Large intestine (tissue), 3 donors: ENCODE measurements at regions not wholly inside any gene's neighbourhood (a gene's known extent, or its start where the extent isn't known, plus 50 kb on each side); places are given as distances from the start of the nearest gene placed in this dataset.

Experiments used
- DNase-seq, 2 donors: peaks; one replicate each; pipeline versions ENCODE4 v3.0.0 to v3.0.0-alpha.2; 2013
- H3K27ac ChIP-seq: one replicate; pipeline ENCODE4 v1.5.1; 2013; ENCODE audit warnings: low read length
- H3K27me3 ChIP-seq: 2 replicates; pipeline ENCODE4 v1.6.1; 2013; ENCODE audit warnings: low read length; ENCODE audit not compliant: control insufficient read depth, insufficient read depth
- H3K36me3 ChIP-seq: 2 replicates; pipeline ENCODE4 v1.6.1; 2013; ENCODE audit warnings: low read length; ENCODE audit not compliant: control insufficient read depth, insufficient read depth
- H3K4me1 ChIP-seq: one replicate; pipeline ENCODE4 v1.6.1; 2013; ENCODE audit warnings: low read length; ENCODE audit not compliant: control insufficient read depth, insufficient read depth
- H3K4me3 ChIP-seq: one replicate; pipeline ENCODE4 v1.5.1; 2013; ENCODE audit warnings: low read length
- H3K9me3 ChIP-seq: one replicate; pipeline ENCODE4 v1.6.1; 2013; ENCODE audit warnings: mild to moderate bottlenecking, low read depth, low read length, moderate library complexity; ENCODE audit not compliant: control insufficient read depth
- WGBS: methylation state at CpG from one replicate; pipeline ENCODE4 v1.1.5; 2013; ENCODE audit warnings: low lambda C conversion rate; ENCODE audit not compliant: insufficient coverage; 5-methylcytosine and 5-hydroxymethylcytosine counted together

GRCh38 chrX:45681891-45682290, 481.2 kb upstream of the DIPK2B start:
- no peaks in the 10 kb centered on the region for H3K4me1 ChIP-seq
- no peaks in the 10 kb centered on the region for H3K27me3 ChIP-seq
- H3K9me3 ChIP-seq, result no peaks in the 10 kb centered on the region
- H3K36me3 ChIP-seq, result no peaks in the 10 kb centered on the region
- H3K27ac ChIP-seq, result no peak overlapping the region
- no peak for DNase-seq
- WGBS, result no CpG with 5 or more reads among the region's 1 CpG
- no peak overlapping the region for H3K4me3 ChIP-seq

- Histone ChIP-seq H3K36me3 (no peaks in the 10 kb centered on the region), H3K27ac (no peak overlapping the region), H3K4me1 (no peaks in the 10 kb centered on the region), H3K9me3 (peaks cover 2% of the 10 kb centered on the region), H3K4me3 (no peak overlapping the region), H3K27me3 (no peaks in the 10 kb centered on the region)
- WGBS, result no CpG with 5 or more reads among the region's 5 CpGs
- DNase-seq, result no peak
Observed at GRCh38 chrX:45669715-45670340, 469.2 kb upstream of the DIPK2B start.

- WGBS, result no CpG with 5 or more reads among the region's 6 CpGs
- peaks cover 4% of the 10 kb centered on the region for H3K9me3 ChIP-seq
- no peak overlapping the region for H3K4me3 ChIP-seq
- H3K36me3 ChIP-seq, result no peaks in the 10 kb centered on the region
- no peak for DNase-seq
- no peaks in the 10 kb centered on the region for H3K27me3 ChIP-seq
- H3K4me1 ChIP-seq, result no peaks in the 10 kb centered on the region
- H3K27ac ChIP-seq, result no peak overlapping the region
Observed at GRCh38 chrX:45668686-45669443, 468.2 kb upstream of the DIPK2B start.

GRCh38 chrX:45667666-45668065, 467.0 kb upstream of the DIPK2B start:
- no CpG with 5 or more reads among the region's 1 CpG for WGBS
- no peaks in the 10 kb centered on the region for H3K4me1 ChIP-seq
- H3K9me3 ChIP-seq, result peaks cover 4% of the 10 kb centered on the region
- H3K27ac ChIP-seq, result no peak overlapping the region
- no peak for DNase-seq
- no peak overlapping the region for H3K4me3 ChIP-seq
- H3K27me3 ChIP-seq, result no peaks in the 10 kb centered on the region
- H3K36me3 ChIP-seq, result no peaks in the 10 kb centered on the region

GRCh38 chrX:45664727-45665290, 464.1 kb upstream of the DIPK2B start:
- Histone ChIP-seq H3K27me3 (no peaks in the 10 kb centered on the region), H3K4me1 (no peaks in the 10 kb centered on the region), H3K4me3 (no peak overlapping the region), H3K27ac (no peak overlapping the region), H3K9me3 (peaks cover 4% of the 10 kb centered on the region), H3K36me3 (no peaks in the 10 kb centered on the region)
- no peak for DNase-seq
- no CpG with 5 or more reads among the region's 19 CpGs for WGBS

GRCh38 chrX:45660477-45660876, 459.8 kb upstream of the DIPK2B start:
- no peaks in the 10 kb centered on the region for H3K27me3 ChIP-seq

GRCh38 chrX:45633419-45633818, 432.7 kb upstream of the DIPK2B start:
- Histone ChIP-seq H3K9me3 (no peaks in the 10 kb centered on the region), H3K36me3 (no peaks in the 10 kb centered on the region), H3K4me1 (no peaks in the 10 kb centered on the region), H3K4me3 (no peak overlapping the region), H3K27me3 (no peaks in the 10 kb centered on the region), H3K27ac (no peak overlapping the region)
- WGBS, result no CpG with 5 or more reads among the region's 4 CpGs
- DNase-seq, result no peak

More at GRCh38 chrX:45660477-45660876, 459.8 kb upstream of the DIPK2B start:
- no peaks in the 10 kb centered on the region for H3K36me3 ChIP-seq
- no peak overlapping the region for H3K4me3 ChIP-seq
- H3K9me3 ChIP-seq, result peaks cover 4% of the 10 kb centered on the region
- WGBS, result no CpG with 5 or more reads among the region's 2 CpGs
- H3K27ac ChIP-seq, result no peak overlapping the region
- H3K4me1 ChIP-seq, result no peaks in the 10 kb centered on the region
- DNase-seq, result peak in 1 of 2 donors; percentile 3

GRCh38 chrX:45632506-45632905, 431.8 kb upstream of the DIPK2B start:
- DNase-seq, result no peak
- H3K36me3 ChIP-seq, result no peaks in the 10 kb centered on the region
- no peak overlapping the region for H3K4me3 ChIP-seq
- H3K4me1 ChIP-seq, result no peaks in the 10 kb centered on the region
- H3K27ac ChIP-seq, result no peak overlapping the region
- H3K9me3 ChIP-seq, result no peaks in the 10 kb centered on the region
- no peaks in the 10 kb centered on the region for H3K27me3 ChIP-seq
- no CpG with 5 or more reads among the region's 17 CpGs for WGBS

GRCh38 chrX:45630078-45630477, 429.4 kb upstream of the DIPK2B start:
- no peak for DNase-seq
- Histone ChIP-seq H3K27me3 (no peaks in the 10 kb centered on the region), H3K9me3 (no peaks in the 10 kb centered on the region), H3K4me1 (no peaks in the 10 kb centered on the region), H3K36me3 (no peaks in the 10 kb centered on the region), H3K27ac (no peak overlapping the region), H3K4me3 (no peak overlapping the region)
- WGBS, result no CpG with 5 or more reads among the region's 1 CpG

GRCh38 chrX:45628041-45628440, 427.4 kb upstream of the DIPK2B start:
- no peak overlapping the region for H3K27ac ChIP-seq
- H3K4me3 ChIP-seq, result no peak overlapping the region
- WGBS, result no CpG with 5 or more reads among the region's 1 CpG
- H3K4me1 ChIP-seq, result no peaks in the 10 kb centered on the region
- H3K36me3 ChIP-seq, result no peaks in the 10 kb centered on the region
- H3K9me3 ChIP-seq, result no peaks in the 10 kb centered on the region
- no peak for DNase-seq
- no peaks in the 10 kb centered on the region for H3K27me3 ChIP-seq
